ENCODE measurements at regions not wholly inside any gene's neighbourhood (a gene's known extent, or its start where the extent isn't known, plus 50 kb on each side); places are given as distances from the start of the nearest gene placed in this dataset.

GRCh38 chr4:63729519-63729918 lies 679.7 kb downstream of the TECRL start:
- DNase-seq (ENCODE audit: low read depth, low spot score) (no peak), FAIRE-seq (no peak)
- H3K36me3 ChIP-seq (ENCODE audit: control insufficient read depth in 2 of 2, extremely low read depth in 1 of 2, insufficient read depth in 2 of 2, low read length in 2 of 2) = no peaks in the 10 kb centered on the region
- no peak overlapping the region for H3K9ac ChIP-seq (ENCODE audit: control insufficient read depth, extremely low read depth, insufficient read depth, low read length)
- no peak overlapping the region for H3K4me2 ChIP-seq (ENCODE audit: control insufficient read depth, extremely low read depth, insufficient read depth, low read depth, low read length)
- H2AFZ ChIP-seq (ENCODE audit: control insufficient read depth, low read length) = no peak overlapping the region
- dilution Hi-C loops (cut with MboI; ENCODE audit: extremely low pct_ligation_motif_present, low sequenced_read_pairs) = no loop called here
- no peak for TF ChIP-seq CTCF (optimal IDR thresholded peaks at IDR 0.05 in 1 of 3, IDR thresholded peaks at IDR 0.05 in 1 of 3, conservative IDR thresholded peaks at IDR 0.05 in 1 of 3; ENCODE audit: extremely low read depth in 1 of 3, insufficient read depth in 2 of 3, low read length in 3 of 3)
- TF ChIP-seq EZH2 (IDR thresholded peaks at IDR 0.05; ENCODE audit: low read length) = no peak
- no peaks in the 10 kb centered on the region for H4K20me1 ChIP-seq (ENCODE audit: control insufficient read depth, extremely low read depth, insufficient read depth, low read length)
- no peaks in the 10 kb centered on the region for H3K4me1 ChIP-seq (ENCODE audit: control insufficient read depth, extremely low read depth, insufficient read depth, low read length)
- H3K27me3 ChIP-seq (ENCODE audit: control insufficient read depth, extremely low read depth, insufficient read depth, low read length) = no peaks in the 10 kb centered on the region
- no peak overlapping the region for H3K27ac ChIP-seq (ENCODE audit: control insufficient read depth, insufficient read depth, low read length)
- H3K4me3 ChIP-seq (ENCODE audit: control insufficient read depth in 2 of 3, extremely low read depth in 1 of 3, insufficient read depth in 2 of 3, low read depth in 1 of 3, low read length in 3 of 3) = no peak overlapping the region
- H3K9me3 ChIP-seq (ENCODE audit: control insufficient read depth, low read depth, low read length) = no peaks in the 10 kb centered on the region
- no peaks in the 10 kb centered on the region for H3K9me1 ChIP-seq (ENCODE audit: control insufficient read depth, extremely low read depth, insufficient read depth, low read length)
- H3K79me2 ChIP-seq (ENCODE audit: control insufficient read depth, insufficient read depth, low read length) = no peaks in the 10 kb centered on the region

DNA sequence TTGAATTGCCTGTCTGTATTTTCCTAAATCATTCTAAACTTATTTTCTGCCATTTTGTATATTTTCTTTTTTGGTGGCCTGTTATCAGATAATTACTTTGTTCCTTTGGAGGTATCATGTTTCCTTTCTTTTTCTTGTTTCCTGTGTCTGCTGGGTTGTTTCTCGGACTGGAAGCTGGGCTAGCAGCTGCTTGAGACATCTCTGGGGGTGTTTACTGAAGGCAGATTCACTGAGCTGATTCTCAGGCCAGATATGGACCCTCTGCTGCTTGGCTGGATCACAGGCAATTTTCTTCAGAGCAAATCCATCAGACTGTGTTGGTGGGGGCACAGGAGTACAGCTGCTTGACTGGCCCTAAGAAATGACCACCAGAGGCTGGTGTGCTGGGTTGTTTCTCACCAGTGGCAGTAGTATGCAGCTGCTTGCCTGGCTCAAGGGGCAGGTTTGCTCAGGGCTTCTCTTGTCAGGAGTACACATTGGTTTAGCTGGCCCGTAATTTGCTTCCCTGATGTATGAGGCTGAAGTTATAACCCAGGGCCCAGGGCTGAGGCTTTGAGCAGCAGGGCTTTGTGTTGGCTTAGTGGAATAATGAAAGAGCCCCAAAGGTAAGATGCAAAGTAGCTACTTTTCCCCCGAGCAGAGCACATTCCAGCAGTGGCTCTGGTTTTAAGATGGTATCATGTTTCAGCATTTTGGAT lies 680.6 kb downstream of the TECRL start:
- Histone ChIP-seq H3K9me1 (ENCODE audit: control insufficient read depth, extremely low read depth, insufficient read depth, low read length) (no peaks in the 10 kb centered on the region), H3K4me3 (ENCODE audit: control insufficient read depth in 2 of 3, extremely low read depth in 1 of 3, insufficient read depth in 2 of 3, low read depth in 1 of 3, low read length in 3 of 3) (no peak overlapping the region), H3K27ac (ENCODE audit: control insufficient read depth, insufficient read depth, low read length) (no peak overlapping the region), H3K79me2 (ENCODE audit: control insufficient read depth, insufficient read depth, low read length) (no peaks in the 10 kb centered on the region), H3K9me3 (ENCODE audit: control insufficient read depth, low read depth, low read length) (no peaks in the 10 kb centered on the region), H3K9ac (ENCODE audit: control insufficient read depth, extremely low read depth, insufficient read depth, low read length) (no peak overlapping the region), H2AFZ (ENCODE audit: control insufficient read depth, low read length) (no peak overlapping the region), H3K4me2 (ENCODE audit: control insufficient read depth, extremely low read depth, insufficient read depth, low read depth, low read length) (no peak overlapping the region), H4K20me1 (ENCODE audit: control insufficient read depth, extremely low read depth, insufficient read depth, low read length) (no peaks in the 10 kb centered on the region), H3K36me3 (ENCODE audit: control insufficient read depth in 2 of 2, extremely low read depth in 1 of 2, insufficient read depth in 2 of 2, low read length in 2 of 2) (no peaks in the 10 kb centered on the region), H3K27me3 (ENCODE audit: control insufficient read depth, extremely low read depth, insufficient read depth, low read length) (no peaks in the 10 kb centered on the region), H3K4me1 (ENCODE audit: control insufficient read depth, extremely low read depth, insufficient read depth, low read length) (no peaks in the 10 kb centered on the region)
- TF ChIP-seq EZH2 (IDR thresholded peaks at IDR 0.05; ENCODE audit: low read length) (no peak), CTCF (optimal IDR thresholded peaks at IDR 0.05 in 1 of 3, IDR thresholded peaks at IDR 0.05 in 1 of 3, conservative IDR thresholded peaks at IDR 0.05 in 1 of 3; ENCODE audit: extremely low read depth in 1 of 3, insufficient read depth in 2 of 3, low read length in 3 of 3) (no peak)
- dilution Hi-C loops (cut with MboI; ENCODE audit: extremely low pct_ligation_motif_present, low sequenced_read_pairs) = no loop called here
- DNase-seq (ENCODE audit: low read depth, low spot score) = no peak
- FAIRE-seq = no peak

All from keratinocyte (primary cell).